Tibial nerve (tissue), 4 donors: ENCODE measurements at regions not wholly inside any gene's neighbourhood (a gene's known extent, or its start where the extent isn't known, plus 50 kb on each side); places are given as distances from the start of the nearest gene placed in this dataset.
"Not testable (repeated sequence)": the region's sequence is repeated elsewhere in the genome, so short reads cannot be mapped to it uniquely, and the experiment has no call there.

Experiments
- DNase-seq, 2 donors: peaks; one replicate each; pipeline ENCODE4 v3.0.0-alpha.2; 2019; ENCODE audit warnings: low spot score in 2 of 2
- H3K27ac ChIP-seq, 4 donors: fragments of 200-600 bp; sonication (generic) in 3 of 4; one replicate each; pipeline ENCODE4 v1.5.1; 2017 to 2019; ENCODE audit warnings: mild to moderate bottlenecking in 1 of 4
- H3K27me3 ChIP-seq, 2 donors: fragments of 200-600 bp; sonication (generic) in 1 of 2; one replicate each; pipeline versions ENCODE4 v1.5.1 to v1.6.0; 2017 to 2019
- H3K36me3 ChIP-seq, 3 donors: fragments of 200-600 bp; sonication (generic); one replicate each; pipeline ENCODE4 v1.5.1; 2018 to 2019
- H3K4me1 ChIP-seq, 4 donors: fragments of 200-600 bp; sonication (generic) in 3 of 4; one replicate each; pipeline ENCODE4 v1.5.1; 2017 to 2019
- H3K4me3 ChIP-seq, 4 donors: fragments of 200-600 bp; sonication (generic) in 3 of 4; one replicate each; pipeline ENCODE4 v1.5.1; 2017 to 2019; ENCODE audit warnings: mild to moderate bottlenecking in 1 of 4, moderate library complexity in 1 of 4
- H3K9me3 ChIP-seq, 4 donors: fragments of 200-600 bp; sonication (generic) in 3 of 4; one replicate each; pipeline ENCODE4 v1.5.1; 2017 to 2019
- CTCF ChIP-seq, 5 experiments: fragments of 200-600 bp in 3 of 5; fragments of 450-650 bp in 2 of 5; sonication (generic) in 3 of 5; IDR thresholded peaks; one replicate each; pipeline ENCODE4 v1.5.1; 2016 to 2019; ENCODE audit warnings: antibody characterized with exemption in 5 of 5, mild to moderate bottlenecking in 3 of 5, moderate library complexity in 2 of 5
- EP300 ChIP-seq, 2 donors: sonication (generic); formaldehyde crosslinking; IDR thresholded peaks; one replicate each; pipeline ENCODE4 v1.6.1; 2017; ENCODE audit warnings: antibody characterized with exemption in 2 of 2, mild to moderate bottlenecking in 1 of 2
- POLR2A ChIP-seq, 2 donors: fragments of 450-650 bp; IDR thresholded peaks; one replicate each; pipeline ENCODE4 v1.6.1; 2017; ENCODE audit warnings: antibody characterized with exemption in 2 of 2, mild to moderate bottlenecking in 2 of 2, moderate library complexity in 2 of 2
- WGBS, 2 donors: methylation state at CpG; one replicate each; pipeline ENCODE4 v1.1.5; 2018; 5-methylcytosine and 5-hydroxymethylcytosine counted together

- no peak for DNase-seq
- no peak overlapping the region for H3K4me3 ChIP-seq
- TF ChIP-seq POLR2A (IDR thresholded peaks at IDR 0.05) (no peak), EP300 (IDR thresholded peaks at IDR 0.05) (no peak), CTCF (IDR thresholded peaks at IDR 0.05) (no peak)
- no peak overlapping the region for H3K27ac ChIP-seq
- H3K4me1 ChIP-seq: peaks cover 0 to 15% (median 4%) of the 10 kb centered on the region in 4 donors
- no peaks in the 10 kb centered on the region for H3K36me3 ChIP-seq
- H3K27me3 ChIP-seq: no peaks in the 10 kb centered on the region
- H3K9me3 ChIP-seq: peaks cover 0 to 2% (median 0%) of the 10 kb centered on the region in 4 donors
These were observed 568.8 kb downstream of the INSC start for GRCh38 chr11:15683528-15683927.

- Histone ChIP-seq H3K36me3 (no peaks in the 10 kb centered on the region), H3K4me3 (no peak overlapping the region), H3K27ac (no peak overlapping the region), H3K4me1 (peaks cover 0 to 30% (median 5%) of the 10 kb centered on the region in 4 donors), H3K9me3 (no peaks in the 10 kb centered on the region), H3K27me3 (no peaks in the 10 kb centered on the region)
- WGBS, 2 donors: 81 to 83% methylated on average over 3 of the region's 3 CpGs
- no peak for DNase-seq
- no peak for TF ChIP-seq EP300 (IDR thresholded peaks at IDR 0.05)
- no peak for TF ChIP-seq CTCF (IDR thresholded peaks at IDR 0.05)
- no peak for TF ChIP-seq POLR2A (IDR thresholded peaks at IDR 0.05)
These were observed 570.6 kb downstream of the INSC start for GRCh38 chr11:15685306-15685705.

GRCh38 chr11:15686259-15686658 is 571.5 kb downstream of the INSC start:
- 91 to 94% methylated on average over 16 of the region's 16 CpGs for WGBS, 2 donors
- DNase-seq, H3K9me3 ChIP-seq, H3K4me3 ChIP-seq, H3K27ac ChIP-seq, H3K36me3 ChIP-seq, H3K27me3 ChIP-seq: not testable (repeated sequence)
- H3K4me1 ChIP-seq: peaks cover 0 to 36% (median 5%) of the 10 kb centered on the region in 4 donors

GRCh38 chr11:15687342-15687741 is 572.6 kb downstream of the INSC start:
- Histone ChIP-seq H3K9me3 (no peaks in the 10 kb centered on the region), H3K27me3 (no peaks in the 10 kb centered on the region), H3K36me3 (no peaks in the 10 kb centered on the region), H3K27ac (peak overlapping the region in 1 of 4 donors; percentile 21), H3K4me3 (no peak overlapping the region), H3K4me1 (peaks cover 0 to 36% (median 5%) of the 10 kb centered on the region in 4 donors)
- TF ChIP-seq POLR2A (IDR thresholded peaks at IDR 0.05) (no peak), CTCF (IDR thresholded peaks at IDR 0.05) (no peak), EP300 (IDR thresholded peaks at IDR 0.05) (no peak)
- 91 to 93% methylated on average over 2 of the region's 2 CpGs for WGBS, 2 donors
- no peak for DNase-seq

- no peaks in the 10 kb centered on the region for H3K36me3 ChIP-seq
- 13 to 17% methylated on average over 4 of the region's 4 CpGs for WGBS, 2 donors
- H3K4me1 ChIP-seq: peaks cover 0 to 36% (median 5%) of the 10 kb centered on the region in 4 donors
- no peaks in the 10 kb centered on the region for H3K9me3 ChIP-seq
- H3K27me3 ChIP-seq: no peaks in the 10 kb centered on the region
- TF ChIP-seq POLR2A (IDR thresholded peaks at IDR 0.05): no peak
- TF ChIP-seq CTCF (IDR thresholded peaks at IDR 0.05): peak in 1 of 5 experiments; percentile 4
- TF ChIP-seq EP300 (IDR thresholded peaks at IDR 0.05): peak; percentile 29 to 86
- peak overlapping the region in 2 of 4 donors; percentile 20 to 21 for H3K27ac ChIP-seq
- DNase-seq: peak; percentile 69 to 72
- H3K4me3 ChIP-seq: no peak overlapping the region
These were observed 573.6 kb downstream of the INSC start for GRCh38 chr11:15688351-15688792.

- Histone ChIP-seq H3K27ac (no peak overlapping the region), H3K9me3 (no peaks in the 10 kb centered on the region), H3K36me3 (no peaks in the 10 kb centered on the region), H3K27me3 (no peaks in the 10 kb centered on the region), H3K4me1 (peaks cover 0 to 36% (median 5%) of the 10 kb centered on the region in 4 donors), H3K4me3 (no peak overlapping the region)
- TF ChIP-seq POLR2A (IDR thresholded peaks at IDR 0.05): no peak
- TF ChIP-seq EP300 (IDR thresholded peaks at IDR 0.05): no peak
- no peak for TF ChIP-seq CTCF (IDR thresholded peaks at IDR 0.05)
- 33 to 39% methylated on average over 3 of the region's 3 CpGs for WGBS, 2 donors
- no peak for DNase-seq
These were observed 575.6 kb downstream of the INSC start for GRCh38 chr11:15690320-15690719.
